ENCODE measurements at regions not wholly inside any gene's neighbourhood (a gene's known extent, or its start where the extent isn't known, plus 50 kb on each side); places are given as distances from the start of the nearest gene placed in this dataset.

- Histone ChIP-seq H3K4ac (ENCODE audit: low read depth, low read length) (no peak overlapping the region), H3K56ac (ENCODE audit: insufficient read length, low read depth, low read length) (no peak overlapping the region), H3K23ac (ENCODE audit: insufficient read length, low read depth, low read length) (no peak overlapping the region), H3K4me2 (ENCODE audit: insufficient read depth, insufficient read length, low read length) (no peak overlapping the region), H3K18ac (ENCODE audit: insufficient read length, low read depth, low read length) (no peak overlapping the region), H2BK5ac (ENCODE audit: insufficient read length, low read length) (no peak overlapping the region), H3K4me1 (ENCODE audit: insufficient read depth, low read length) (no peaks in the 10 kb centered on the region), H2BK12ac (ENCODE audit: insufficient read length, low read depth, low read length) (no peak overlapping the region), H3K27me3 (ENCODE audit: insufficient read depth, low read length) (no peaks in the 10 kb centered on the region), H4K91ac (ENCODE audit: insufficient read length, low read depth, low read length) (no peak overlapping the region), H4K5ac (ENCODE audit: insufficient read length, low read depth, low read length) (no peak overlapping the region), H3K23me2 (ENCODE audit: insufficient read length, low read depth, low read length, poor library complexity, severe bottlenecking) (no peaks in the 10 kb centered on the region), H3K79me1 (ENCODE audit: insufficient read depth, low read depth, low read length, poor library complexity, severe bottlenecking) (no peaks in the 10 kb centered on the region), H3K9me3 (ENCODE audit: control insufficient read depth, low read depth, low read length) (no peaks in the 10 kb centered on the region), H3T11ph (ENCODE audit: low read length) (no peak overlapping the region), H3K9ac (ENCODE audit: extremely low read depth, insufficient read length, low read length) (no peak overlapping the region), H2BK120ac (ENCODE audit: low read depth, low read length, poor library complexity, severe bottlenecking) (no peak overlapping the region), H4K20me1 (ENCODE audit: control insufficient read depth, insufficient read depth, insufficient read length) (no peaks in the 10 kb centered on the region), H2BK15ac (ENCODE audit: low read depth, low read length) (no peak overlapping the region), H2BK20ac (ENCODE audit: low read depth, low read length, poor library complexity, severe bottlenecking) (no peak overlapping the region), H2AK5ac (ENCODE audit: insufficient read length, low read length) (no peak overlapping the region), H3K14ac (ENCODE audit: insufficient read depth, low read length) (no peak overlapping the region), H3K79me2 (ENCODE audit: insufficient read depth, low read length) (no peaks in the 10 kb centered on the region), H2AFZ (ENCODE audit: low read length) (no peak overlapping the region), H3K27ac (ENCODE audit: insufficient read length, low read depth, low read length) (no peak overlapping the region), H4K8ac (replicated peaks; ENCODE audit: insufficient read length, low read depth, low read length) (no peak overlapping the region)
- H3K27me3 Mint-ChIP-seq (ENCODE audit: low read depth): no peaks in the 10 kb centered on the region
- no peaks in the 10 kb centered on the region; a peak in 1 of 4 replicates for H3K4me1 Mint-ChIP-seq
- no peak for DNase-seq
- H3K9me3 Mint-ChIP-seq: peaks cover 9 to 32% of the 10 kb centered on the region in 2 experiments; a peak in 4 of 5 replicates
- H3K36me3 Mint-ChIP-seq (ENCODE audit: insufficient read depth in 1 of 3, low read depth in 3 of 3): peaks cover 5 to 16% (median 11%) of the 10 kb centered on the region in 3 experiments; a peak in 6 of 7 replicates
- no peak for TF ChIP-seq CTCF (conservative IDR thresholded peaks at IDR 0.05)
- H3K4me3 Mint-ChIP-seq: no peak overlapping the region
- no CpG with 5 or more reads among the region's 7 CpGs for WGBS (ENCODE audit: extremely low coverage, insufficient read length, low lambda C conversion rate)
- H3K27ac Mint-ChIP-seq: no peak overlapping the region
Measured at GRCh38 chr12:31834150-31834549, 105.3 kb upstream of the AMN1 start.
